AG04450 (cell line): ENCODE measurements at regions not wholly inside any gene's neighbourhood (a gene's known extent, or its start where the extent isn't known, plus 50 kb on each side); places are given as distances from the start of the nearest gene placed in this dataset.
A peak's percentile ranks its signal among the peaks of the same experiment; 100 is the strongest.

ENCODE experiments used
- CTCF ChIA-PET: fragments of 300-600, 350-600 bp; formaldehyde crosslinking; extraction: SDS; loops from one replicate; lab custom pipeline; 2022; ENCODE audit warnings: antibody characterized with exemption, inconsistent platforms; lab: Charles Lee
- POLR2A ChIA-PET: fragments of 350-600 bp; formaldehyde crosslinking; extraction: SDS; loops from one replicate; lab custom pipeline; 2021; ENCODE audit warnings: antibody characterized with exemption, inconsistent platforms; lab: Yijun Ruan, JAX
- DNase-seq: peaks from one replicate; pipeline ENCODE4 v3.0.0-alpha.2; 2011; ENCODE audit warnings: low read depth, low spot score
- H3K27ac ChIP-seq: one replicate; pipeline ENCODE4 v1.5.1; 2012; ENCODE audit warnings: low read depth, low read length, control low read depth
- H3K27me3 ChIP-seq: one replicate; pipeline ENCODE4 v1.6.0; 2012; ENCODE audit warnings: low read length; ENCODE audit not compliant: control insufficient read depth, insufficient read depth
- H3K4me3 ChIP-seq: 2 replicates; pipeline ENCODE4 v1.5.1; 2011; ENCODE audit warnings: mild to moderate bottlenecking, low read depth, low read length, control low read depth
- H3K9me3 ChIP-seq: 2 replicates; pipeline ENCODE4 v1.5.1; 2012; ENCODE audit warnings: low read length; ENCODE audit not compliant: control insufficient read depth, insufficient read depth
- CTCF ChIP-seq: IDR thresholded peaks from 2 replicates; pipeline ENCODE4 v1.5.1; 2011; ENCODE audit warnings: low read depth, low read length, control low read depth, inconsistent platforms

- no peaks in the 10 kb centered on the region for H3K27me3 ChIP-seq
- TF ChIP-seq CTCF, result no peak
- POLR2A ChIA-PET, result interaction anchor here (0.6 to 2.4 kb wide), 15 partner anchors 9 to 294 kb away, joined by 3 to 17 read pairs (median 5); no protein-coding TSS in a partner anchor
- H3K4me3 ChIP-seq, result peak overlapping the region; percentile 40
- DNase-seq, result peak; percentile 92
- peak overlapping the region; percentile 90 for H3K27ac ChIP-seq
- H3K9me3 ChIP-seq, result no peaks in the 10 kb centered on the region
- CTCF ChIA-PET, result interaction anchor here (0.6 to 0.8 kb wide), 2 partner anchors 24 to 106 kb away, joined by 3 read pairs; no protein-coding TSS in a partner anchor
These were observed 183.6 kb upstream of the SLC38A2 start for GRCh38 chr12:46556105-46556559.

- Histone ChIP-seq H3K4me3 (peak overlapping the region; percentile 40), H3K27me3 (no peaks in the 10 kb centered on the region), H3K9me3 (no peaks in the 10 kb centered on the region), H3K27ac (peak overlapping the region; percentile 90)
- TF ChIP-seq CTCF, result no peak
- DNase-seq, result peak; percentile 76
- ChIA-PET CTCF (interaction anchor here (0.8 kb wide), 1 partner anchor 107 kb away, joined by 3 read pairs; no protein-coding TSS in a partner anchor), POLR2A (interaction anchor here (0.9 to 2.4 kb wide), 13 partner anchors 9 to 184 kb away, joined by 3 to 17 read pairs (median 6); no protein-coding TSS in a partner anchor)
These were observed 182.9 kb upstream of the SLC38A2 start for GRCh38 chr12:46555406-46555852.

GRCh38 chr12:46554460-46554859 is 181.9 kb upstream of the SLC38A2 start:
- Histone ChIP-seq H3K27me3 (no peaks in the 10 kb centered on the region), H3K27ac (no peak overlapping the region), H3K9me3 (no peaks in the 10 kb centered on the region), H3K4me3 (no peak overlapping the region)
- TF ChIP-seq CTCF, result no peak
- ChIA-PET POLR2A (interaction anchor here (1.4 to 1.8 kb wide), 2 partner anchors 31 to 183 kb away, joined by 4 to 6 read pairs; no protein-coding TSS in a partner anchor), CTCF (interaction anchor here (0.7 kb wide), 1 partner anchor 430 kb away, joined by 3 read pairs; no protein-coding TSS in a partner anchor)
- DNase-seq, result no peak

- no peak for TF ChIP-seq CTCF
- no peak for DNase-seq
- ChIA-PET CTCF (interaction anchor here (0.7 kb wide), 1 partner anchor 152 kb away, joined by 3 read pairs; no protein-coding TSS in a partner anchor), POLR2A (interaction anchor here (1.4 to 1.8 kb wide), 2 partner anchors 30 to 182 kb away, joined by 4 to 6 read pairs; no protein-coding TSS in a partner anchor)
- Histone ChIP-seq H3K27me3 (no peaks in the 10 kb centered on the region), H3K27ac (no peak overlapping the region), H3K4me3 (no peak overlapping the region), H3K9me3 (no peaks in the 10 kb centered on the region)
These were observed 181.3 kb upstream of the SLC38A2 start for GRCh38 chr12:46553911-46554310.

GRCh38 chr12:46553266-46553665 is 180.7 kb upstream of the SLC38A2 start:
- ChIA-PET POLR2A (interaction anchor here (1.4 to 1.8 kb wide), 2 partner anchors 30 to 182 kb away, joined by 4 to 6 read pairs; no protein-coding TSS in a partner anchor), CTCF (no interaction called here)
- H3K4me3 ChIP-seq, result no peak overlapping the region
- no peak for TF ChIP-seq CTCF
- DNase-seq, result no peak
- peak overlapping the region; percentile 67 for H3K27ac ChIP-seq
- H3K27me3 ChIP-seq, result no peaks in the 10 kb centered on the region
- no peaks in the 10 kb centered on the region for H3K9me3 ChIP-seq
